ENCODE measurements at regions not wholly inside any gene's neighbourhood (a gene's known extent, or its start where the extent isn't known, plus 50 kb on each side); places are given as distances from the start of the nearest gene placed in this dataset.

DNA sequence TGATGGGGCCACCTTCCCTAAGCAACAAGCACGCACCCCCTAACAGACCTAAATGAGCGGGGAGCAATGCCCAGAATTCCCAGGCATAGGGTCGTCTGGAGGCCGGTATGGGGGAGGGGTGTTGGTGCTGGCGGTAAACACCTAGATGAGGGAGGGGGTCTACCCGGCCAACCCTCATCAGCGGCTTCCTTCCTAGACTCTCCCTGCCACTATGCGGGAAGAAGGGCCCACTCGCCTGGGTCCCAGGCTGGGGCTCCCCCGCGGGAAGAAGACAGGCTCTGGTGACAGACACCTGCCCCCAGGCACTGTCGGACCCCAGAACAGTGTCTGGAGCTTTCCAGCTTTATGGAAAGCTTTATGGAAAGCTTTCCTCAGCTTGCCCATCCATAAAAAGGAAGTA lies 519.0 kb upstream of the SEMA6A start:
- DNase-seq (ENCODE audit: extremely low spot score), result no peak
- ChIA-PET CTCF (no interaction called here), POLR2A (no interaction called here)
- TF ChIP-seq FOXA1 (IDR thresholded peaks at IDR 0.05), result no peak
- TF ChIP-seq NFRKB (IDR thresholded peaks at IDR 0.05), result no peak

DNA sequence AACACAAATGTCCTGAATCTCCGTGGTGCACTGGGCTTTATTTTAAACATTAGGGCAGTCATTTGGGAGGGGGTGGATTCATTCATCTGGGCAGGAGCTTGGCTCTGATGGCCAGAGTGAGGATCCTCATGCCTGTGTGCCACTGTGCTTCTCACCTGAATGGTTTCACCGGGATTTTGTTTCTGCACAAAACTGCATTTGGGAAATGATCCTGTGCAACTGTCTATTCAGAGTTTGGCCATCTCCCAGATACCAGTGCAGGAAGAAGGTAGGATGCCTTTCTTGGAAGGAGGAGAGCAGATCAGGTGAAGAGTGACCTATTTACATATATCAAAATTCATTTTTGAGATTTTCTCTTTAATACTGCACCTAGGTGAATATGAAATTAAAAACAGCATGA lies 514.4 kb upstream of the SEMA6A start:
- no peak for TF ChIP-seq FOXM1 (IDR thresholded peaks at IDR 0.05; ENCODE audit: borderline replicate concordance)
- no peak for TF ChIP-seq LEF1 (IDR thresholded peaks at IDR 0.05; ENCODE audit: borderline replicate concordance)
- no peak for TF ChIP-seq TARDBP (IDR thresholded peaks at IDR 0.05)
- no peak for TF ChIP-seq L3MBTL2 (conservative IDR thresholded peaks at IDR 0.05)
- no peak for TF ChIP-seq HDGF (IDR thresholded peaks at IDR 0.05; ENCODE audit: borderline replicate concordance)
- no peak for TF ChIP-seq FOXK2 (IDR thresholded peaks at IDR 0.05)
- no peak for TF ChIP-seq ELF4 (IDR thresholded peaks at IDR 0.05)
- TF ChIP-seq FOXA1 (IDR thresholded peaks at IDR 0.05), result no peak
- TF ChIP-seq SUZ12 (IDR thresholded peaks at IDR 0.05), result no peak
- TF ChIP-seq, protein P1, sequence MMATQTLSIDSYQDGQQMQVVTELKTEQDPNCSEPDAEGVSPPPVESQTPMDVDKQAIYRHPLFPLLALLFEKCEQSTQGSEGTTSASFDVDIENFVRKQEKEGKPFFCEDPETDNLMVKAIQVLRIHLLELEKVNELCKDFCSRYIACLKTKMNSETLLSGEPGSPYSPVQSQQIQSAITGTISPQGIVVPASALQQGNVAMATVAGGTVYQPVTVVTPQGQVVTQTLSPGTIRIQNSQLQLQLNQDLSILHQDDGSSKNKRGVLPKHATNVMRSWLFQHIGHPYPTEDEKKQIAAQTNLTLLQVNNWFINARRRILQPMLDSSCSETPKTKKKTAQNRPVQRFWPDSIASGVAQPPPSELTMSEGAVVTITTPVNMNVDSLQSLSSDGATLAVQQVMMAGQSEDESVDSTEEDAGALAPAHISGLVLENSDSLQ (IDR thresholded peaks at IDR 0.05), result no peak
- ChIA-PET CTCF (no interaction called here), POLR2A (no interaction called here)
- no peak for DNase-seq (ENCODE audit: extremely low spot score)

DNA sequence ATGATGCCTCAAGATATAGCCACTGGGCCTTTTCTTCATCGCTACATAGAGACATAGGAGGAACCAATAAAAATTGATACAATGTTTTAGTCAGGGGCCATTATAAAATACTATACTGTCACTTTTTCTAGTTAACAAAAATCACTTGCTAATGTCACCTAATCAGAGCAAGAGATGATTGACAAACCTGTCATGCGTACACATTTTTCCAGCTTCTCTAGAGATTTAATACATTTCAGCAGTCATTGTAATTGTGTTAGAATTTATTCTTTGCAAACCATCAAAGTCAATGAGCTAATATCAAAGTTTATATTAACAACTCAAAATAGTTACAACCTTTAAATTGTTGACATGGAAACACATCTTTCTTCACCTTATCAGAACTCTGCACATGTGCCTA lies 513.6 kb upstream of the SEMA6A start:
- ChIA-PET CTCF (no interaction called here), POLR2A (no interaction called here)
- TF ChIP-seq FOXK2 (IDR thresholded peaks at IDR 0.05) (no peak), FOXM1 (IDR thresholded peaks at IDR 0.05; ENCODE audit: borderline replicate concordance) (no peak), FOXA1 (IDR thresholded peaks at IDR 0.05) (no peak), L3MBTL2 (conservative IDR thresholded peaks at IDR 0.05) (no peak), LEF1 (IDR thresholded peaks at IDR 0.05; ENCODE audit: borderline replicate concordance) (no peak), ARNT (IDR thresholded peaks at IDR 0.05) (no peak), ELF4 (IDR thresholded peaks at IDR 0.05) (no peak), HDGF (IDR thresholded peaks at IDR 0.05; ENCODE audit: borderline replicate concordance) (no peak), TARDBP (IDR thresholded peaks at IDR 0.05) (no peak), NFRKB (IDR thresholded peaks at IDR 0.05) (no peak), SUZ12 (IDR thresholded peaks at IDR 0.05) (no peak), BHLHE40 (IDR thresholded peaks at IDR 0.05; ENCODE audit: borderline replicate concordance) (no peak), ZNF384 (IDR thresholded peaks at IDR 0.05) (no peak), SP1 (IDR thresholded peaks at IDR 0.05) (no peak), CTBP1 (IDR thresholded peaks at IDR 0.05; ENCODE audit: borderline replicate concordance) (no peak)
- TF ChIP-seq, protein P1 (IDR thresholded peaks at IDR 0.05), result no peak

DNA sequence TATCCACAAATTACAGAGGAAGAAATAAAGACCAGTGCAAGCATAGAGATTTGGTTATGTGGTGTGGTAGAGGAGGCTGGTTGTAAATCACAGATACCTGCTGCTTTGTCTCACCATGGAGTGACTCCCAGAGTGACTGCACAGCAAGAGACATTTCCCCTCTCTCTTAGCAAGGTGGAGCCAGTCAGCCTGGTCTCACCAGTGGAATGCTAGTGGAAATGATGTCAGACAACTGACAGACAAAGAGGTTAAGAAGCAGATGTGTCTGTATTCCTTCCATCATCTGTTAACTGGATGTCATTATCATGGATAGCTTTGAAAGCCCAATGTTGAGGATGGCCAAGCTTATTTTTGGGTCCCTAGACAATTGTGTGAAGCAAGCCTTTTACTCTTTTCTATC lies 509.4 kb upstream of the SEMA6A start:
- POLR2A ChIA-PET, result no interaction called here

More for the DNA sequence above, 513.6 kb upstream of the SEMA6A start:
- DNase-seq (ENCODE audit: extremely low spot score), result no peak

DNA sequence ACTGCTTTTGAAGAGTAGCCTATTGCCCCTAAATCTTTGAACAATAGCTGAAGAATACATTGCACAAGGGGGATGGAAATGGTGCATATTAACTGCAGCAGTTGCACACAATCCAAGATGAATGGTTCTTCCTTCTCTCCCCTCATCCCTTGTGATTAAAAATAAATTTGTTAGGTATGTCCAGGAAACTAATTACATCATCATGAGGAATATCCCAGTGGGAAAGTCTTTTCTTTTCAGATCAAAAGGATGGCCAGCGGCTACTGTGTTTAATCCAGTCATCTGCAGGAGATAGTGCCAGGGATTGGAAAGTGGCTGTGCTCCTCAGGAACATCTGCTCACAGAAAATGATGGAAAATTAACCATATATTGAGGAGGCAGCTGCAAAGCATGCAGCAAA lies 508.4 kb upstream of the SEMA6A start:
- ChIA-PET CTCF (no interaction called here), POLR2A (no interaction called here)
- TF ChIP-seq FOXK2 (IDR thresholded peaks at IDR 0.05), result no peak
- no peak for TF ChIP-seq FOXM1 (IDR thresholded peaks at IDR 0.05; ENCODE audit: borderline replicate concordance)
- TF ChIP-seq ARNT (IDR thresholded peaks at IDR 0.05), result no peak
- TF ChIP-seq HDGF (IDR thresholded peaks at IDR 0.05; ENCODE audit: borderline replicate concordance), result no peak
- no peak for TF ChIP-seq CTBP1 (IDR thresholded peaks at IDR 0.05; ENCODE audit: borderline replicate concordance)
- no peak for TF ChIP-seq LEF1 (IDR thresholded peaks at IDR 0.05; ENCODE audit: borderline replicate concordance)
- no peak for TF ChIP-seq NFRKB (IDR thresholded peaks at IDR 0.05)
- no peak for TF ChIP-seq L3MBTL2 (conservative IDR thresholded peaks at IDR 0.05)
- TF ChIP-seq SUZ12 (IDR thresholded peaks at IDR 0.05), result no peak
- TF ChIP-seq SP1 (IDR thresholded peaks at IDR 0.05), result no peak
- TF ChIP-seq FOXA1 (IDR thresholded peaks at IDR 0.05), result no peak
- no peak for TF ChIP-seq BHLHE40 (IDR thresholded peaks at IDR 0.05; ENCODE audit: borderline replicate concordance)
- no peak for TF ChIP-seq ZNF384 (IDR thresholded peaks at IDR 0.05)
- no peak for TF ChIP-seq ELF4 (IDR thresholded peaks at IDR 0.05)
- TF ChIP-seq, protein P1 (IDR thresholded peaks at IDR 0.05), result no peak
- no peak for DNase-seq (ENCODE audit: extremely low spot score)

More for the DNA sequence above, 509.4 kb upstream of the SEMA6A start:
- DNase-seq (ENCODE audit: extremely low spot score), result no peak
- CTCF ChIA-PET, result no interaction called here
- no peak for TF ChIP-seq ELF4 (IDR thresholded peaks at IDR 0.05)
- TF ChIP-seq NFRKB (IDR thresholded peaks at IDR 0.05), result no peak
- TF ChIP-seq, protein P1 (IDR thresholded peaks at IDR 0.05), result no peak
- no peak for TF ChIP-seq L3MBTL2 (conservative IDR thresholded peaks at IDR 0.05)
- TF ChIP-seq SUZ12 (IDR thresholded peaks at IDR 0.05), result no peak
- TF ChIP-seq FOXK2 (IDR thresholded peaks at IDR 0.05), result no peak
- no peak for TF ChIP-seq BHLHE40 (IDR thresholded peaks at IDR 0.05; ENCODE audit: borderline replicate concordance)
- no peak for TF ChIP-seq ZNF384 (IDR thresholded peaks at IDR 0.05)
- no peak for TF ChIP-seq FOXM1 (IDR thresholded peaks at IDR 0.05; ENCODE audit: borderline replicate concordance)
- no peak for TF ChIP-seq HDGF (IDR thresholded peaks at IDR 0.05; ENCODE audit: borderline replicate concordance)
- no peak for TF ChIP-seq LEF1 (IDR thresholded peaks at IDR 0.05; ENCODE audit: borderline replicate concordance)
- TF ChIP-seq CTBP1 (IDR thresholded peaks at IDR 0.05; ENCODE audit: borderline replicate concordance), result no peak
- TF ChIP-seq FOXA1 (IDR thresholded peaks at IDR 0.05), result no peak
- no peak for TF ChIP-seq TARDBP (IDR thresholded peaks at IDR 0.05)
- no peak for TF ChIP-seq SP1 (IDR thresholded peaks at IDR 0.05)

DNA sequence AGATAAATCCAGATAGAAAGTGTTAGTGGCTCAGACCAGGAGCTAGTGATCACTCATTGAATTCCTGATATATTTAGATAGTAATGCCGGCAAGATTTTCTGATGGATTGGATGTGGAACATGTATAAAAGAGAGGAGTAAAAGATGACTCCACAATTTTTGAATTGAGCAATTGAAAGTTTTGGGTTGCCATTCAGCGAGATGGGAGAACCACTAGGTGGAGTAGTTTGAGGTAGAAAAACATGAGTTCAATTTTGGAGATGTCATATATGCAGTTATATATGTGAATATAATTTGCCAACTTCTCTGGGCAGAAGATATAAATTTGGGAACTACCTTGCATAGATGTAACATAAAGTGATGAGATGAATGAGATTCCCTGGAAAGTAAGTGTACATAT lies 502.5 kb upstream of the SEMA6A start:
- CTCF ChIA-PET, result no interaction called here
- TF ChIP-seq LEF1 (IDR thresholded peaks at IDR 0.05; ENCODE audit: borderline replicate concordance) (no peak), FOXA1 (IDR thresholded peaks at IDR 0.05) (no peak), SP1 (IDR thresholded peaks at IDR 0.05) (no peak), CTBP1 (IDR thresholded peaks at IDR 0.05; ENCODE audit: borderline replicate concordance) (no peak), HDGF (IDR thresholded peaks at IDR 0.05; ENCODE audit: borderline replicate concordance) (no peak), FOXM1 (IDR thresholded peaks at IDR 0.05; ENCODE audit: borderline replicate concordance) (no peak), BHLHE40 (IDR thresholded peaks at IDR 0.05; ENCODE audit: borderline replicate concordance) (no peak), ELF4 (IDR thresholded peaks at IDR 0.05) (no peak)
- TF ChIP-seq, protein P1 (IDR thresholded peaks at IDR 0.05), result no peak
- DNase-seq (ENCODE audit: extremely low spot score), result no peak
- POLR2A ChIA-PET, result no interaction called here

All from HEK293T (cell line).